HEK293 (cell line): ENCODE measurements at regions not wholly inside any gene's neighbourhood (a gene's known extent, or its start where the extent isn't known, plus 50 kb on each side); places are given as distances from the start of the nearest gene placed in this dataset.

ENCODE experiments used
- CTCF ChIA-PET: fragments of 350-600 bp; formaldehyde crosslinking; extraction: SDS; loops from one replicate; lab custom pipeline; 2021; ENCODE audit warnings: antibody characterized with exemption; lab: Yijun Ruan, JAX
- POLR2A ChIA-PET: fragments of 300-600 bp; formaldehyde crosslinking; extraction: SDS; loops from one replicate; lab custom pipeline; 2020; ENCODE audit warnings: antibody characterized with exemption, inconsistent platforms; lab: Yijun Ruan, JAX
- H3K27ac ChIP-seq: fragments of 200-500 bp; sonication (Bioruptor generic); 2 replicates; pipeline ENCODE4 v1.5.1; 2014; ENCODE audit warnings: low read depth, low read length, control low read depth, inconsistent platforms; ENCODE audit errors: extremely low read depth
- H3K36me3 ChIP-seq, 2 experiments: fragments of 200-500 bp in 1 of 2; sonication (Bioruptor generic) in 1 of 2; 1 replicate in 1 of 2; 2 replicates in 1 of 2; pipeline ENCODE4 v1.5.1; 2014 to 2017; ENCODE audit warnings: inconsistent platforms in 2 of 2, low read length in 2 of 2; ENCODE audit not compliant: control insufficient read depth in 2 of 2, insufficient read depth in 1 of 2
- H3K4me1 ChIP-seq: fragments of 200-500 bp; sonication (Bioruptor generic); 2 replicates; pipeline ENCODE4 v1.5.1; 2014; ENCODE audit warnings: mild to moderate bottlenecking, low read length, inconsistent platforms; ENCODE audit not compliant: control insufficient read depth, insufficient read depth
- H3K4me3 ChIP-seq: 2 replicates; pipeline ENCODE4 v1.5.1; 2011; ENCODE audit warnings: low read depth, mild to moderate bottlenecking, control low read depth, low read length, moderate library complexity
- H3K9me3 ChIP-seq: fragments of 200-500 bp; sonication (Bioruptor generic); 2 replicates; pipeline ENCODE4 v1.5.1; 2014; ENCODE audit warnings: low read depth, low read length, inconsistent platforms; ENCODE audit not compliant: control insufficient read depth, insufficient read depth
- BCL11A ChIP-seq: fragments of 450-650 bp; formaldehyde crosslinking; IDR thresholded peaks from 2 replicates; pipeline ENCODE4 v1.5.1; 2016; ENCODE audit warnings: low read depth, missing biosample characterization, missing genetic modification characterization
- GLI2 ChIP-seq: fragments of 450-650 bp; formaldehyde crosslinking; IDR thresholded peaks from 2 replicates; pipeline ENCODE4; 2017; ENCODE audit warnings: missing biosample characterization, missing genetic modification characterization, low read depth, borderline replicate concordance
- KLF16 ChIP-seq: fragments of 450-650 bp; formaldehyde crosslinking; IDR thresholded peaks from 2 replicates; pipeline ENCODE4 v1.5.1; 2017; ENCODE audit warnings: missing biosample characterization, missing genetic modification characterization
- SALL2 ChIP-seq: fragments of 450-650 bp; formaldehyde crosslinking; IDR thresholded peaks from 2 replicates; pipeline ENCODE4 v1.5.0; 2017; ENCODE audit warnings: missing biosample characterization, mild to moderate bottlenecking, missing genetic modification characterization, borderline replicate concordance
- SCRT1 ChIP-seq: fragments of 450-650 bp; formaldehyde crosslinking; IDR thresholded peaks from 2 replicates; pipeline ENCODE4 v1.5.1; 2016; ENCODE audit warnings: missing biosample characterization, missing genetic modification characterization, borderline replicate concordance
- ZBTB44 ChIP-seq: fragments of 450-650 bp; IDR thresholded peaks from 2 replicates; pipeline ENCODE4 v1.5.1; 2018; ENCODE audit warnings: missing biosample characterization, mild to moderate bottlenecking, missing genetic modification characterization
- ZNF112 ChIP-seq: fragments of 450-650 bp; formaldehyde crosslinking; IDR thresholded peaks from 2 replicates; pipeline ENCODE4 v1.5.0; 2017; ENCODE audit warnings: missing biosample characterization, missing genetic modification characterization
- ZNF2 ChIP-seq: fragments of 450-650 bp; formaldehyde crosslinking; IDR thresholded peaks from 2 replicates; pipeline ENCODE4 v1.5.1; 2016; ENCODE audit warnings: missing biosample characterization, missing genetic modification characterization
- ZNF280D ChIP-seq: fragments of 450-650 bp; formaldehyde crosslinking; IDR thresholded peaks from 2 replicates; pipeline ENCODE4 v1.5.1; 2016; ENCODE audit warnings: missing biosample characterization, missing genetic modification characterization
- ZNF580 ChIP-seq: fragments of 450-650 bp; formaldehyde crosslinking; IDR thresholded peaks from 2 replicates; pipeline ENCODE4 v1.5.1; 2016; ENCODE audit warnings: missing biosample characterization, missing genetic modification characterization
- ZNF585B ChIP-seq: fragments of 450-650 bp; formaldehyde crosslinking; IDR thresholded peaks from 2 replicates; pipeline ENCODE4 v1.5.1; 2016; ENCODE audit warnings: missing biosample characterization, missing genetic modification characterization
- ZNF600 ChIP-seq: fragments of 450-650 bp; formaldehyde crosslinking; IDR thresholded peaks from 2 replicates; pipeline ENCODE4 v1.5.1; 2016; ENCODE audit warnings: missing biosample characterization, missing genetic modification characterization
- ZNF621 ChIP-seq: fragments of 450-650 bp; formaldehyde crosslinking; IDR thresholded peaks from 2 replicates; pipeline ENCODE4 v1.5.1; 2017; ENCODE audit warnings: missing biosample characterization, missing genetic modification characterization
- ZNF626 ChIP-seq: fragments of 450-650 bp; sonication (Bioruptor Pico); formaldehyde crosslinking; IDR thresholded peaks from 2 replicates; pipeline ENCODE4 v1.5.1; 2018; ENCODE audit warnings: missing biosample characterization, missing genetic modification characterization, inconsistent platforms
- ZNF639 ChIP-seq: fragments of 450-650 bp; formaldehyde crosslinking; IDR thresholded peaks from 2 replicates; pipeline ENCODE4 v1.5.1; 2016; ENCODE audit warnings: missing biosample characterization, missing genetic modification characterization
- ZNF658 ChIP-seq: fragments of 450-650 bp; formaldehyde crosslinking; IDR thresholded peaks from 2 replicates; pipeline ENCODE4; 2016; ENCODE audit warnings: missing biosample characterization, missing genetic modification characterization
- ZNF768 ChIP-seq: fragments of 450-650 bp; formaldehyde crosslinking; IDR thresholded peaks from 2 replicates; pipeline ENCODE4 v1.5.1; 2018; ENCODE audit warnings: missing biosample characterization, mild to moderate bottlenecking, missing genetic modification characterization

- ChIA-PET CTCF (no interaction called here), POLR2A (no interaction called here)
- Histone ChIP-seq H3K4me1 (no peaks in the 10 kb centered on the region), H3K27ac (no peak overlapping the region), H3K4me3 (no peak overlapping the region), H3K36me3 (no peaks in the 10 kb centered on the region), H3K9me3 (peaks cover 6% of the 10 kb centered on the region)
- TF ChIP-seq ZNF585B (no peak), ZBTB44 (tag by site-specific recombination) (no peak), SALL2 (tag by site-specific recombination) (no peak), GLI2 (tag by site-specific recombination) (no peak), ZNF658 (tag by site-specific recombination) (no peak), ZNF580 (tag by site-specific recombination) (no peak), ZNF626 (tag by site-specific recombination) (no peak)
Observed at GRCh38 chrX:144601010-144601409, 646.3 kb upstream of the SPANXN1 start.

- no peaks in the 10 kb centered on the region for H3K4me1 ChIP-seq
- CTCF ChIA-PET: no interaction called here
- H3K4me3 ChIP-seq: no peak overlapping the region
- no peaks in the 10 kb centered on the region; the same call in 1 of the 2 replicates for H3K9me3 ChIP-seq
- H3K36me3 ChIP-seq: no peaks in the 10 kb centered on the region
- POLR2A ChIA-PET: no interaction called here
- TF ChIP-seq ZNF639 (tag by site-specific recombination) (no peak), KLF16 (tag by site-specific recombination) (no peak), SCRT1 (no peak), ZNF112 (tag by site-specific recombination) (no peak), BCL11A (tag by site-specific recombination) (no peak), ZNF280D (tag by site-specific recombination) (no peak), ZNF621 (tag by site-specific recombination) (no peak), ZNF600 (tag by site-specific recombination) (no peak), ZNF2 (tag by site-specific recombination) (no peak)
- no peak overlapping the region for H3K27ac ChIP-seq
Observed at GRCh38 chrX:144612076-144612475, 635.2 kb upstream of the SPANXN1 start.

GRCh38 chrX:144616317-144616716, 631.0 kb upstream of the SPANXN1 start:
- H3K9me3 ChIP-seq: no peaks in the 10 kb centered on the region
- H3K4me1 ChIP-seq: no peaks in the 10 kb centered on the region
- CTCF ChIA-PET: no interaction called here

More at GRCh38 chrX:144616317-144616716, 631.0 kb upstream of the SPANXN1 start:
- Histone ChIP-seq H3K36me3 (no peaks in the 10 kb centered on the region), H3K27ac (no peak overlapping the region), H3K4me3 (no peak overlapping the region)
- TF ChIP-seq ZNF768: no peak
- POLR2A ChIA-PET: no interaction called here
